ENCODE measurements at regions not wholly inside any gene's neighbourhood (a gene's known extent, or its start where the extent isn't known, plus 50 kb on each side); places are given as distances from the start of the nearest gene placed in this dataset.
"Not testable (repeated sequence)": the region's sequence is repeated elsewhere in the genome, so short reads cannot be mapped to it uniquely, and the experiment has no call there.

GRCh38 chr4:83195269-83195668 lies 80.7 kb upstream of the PLAC8 start:
- peaks cover 3% of the 10 kb centered on the region for H3K4me1 Mint-ChIP-seq (ENCODE audit: low read depth)
- no peak for DNase-seq (ENCODE audit: low spot score, unreplicated experiment)
- no peaks in the 10 kb centered on the region for H3K36me3 Mint-ChIP-seq (ENCODE audit: insufficient read depth)
- no peaks in the 10 kb centered on the region for H3K9me3 Mint-ChIP-seq (ENCODE audit: low read depth)
- no peaks in the 10 kb centered on the region for H3K27me3 Mint-ChIP-seq
- no peak overlapping the region for H3K27ac Mint-ChIP-seq
- H3K4me3 Mint-ChIP-seq (ENCODE audit: low read depth): no peak overlapping the region
- no peak for TF ChIP-seq CTCF (IDR thresholded peaks at IDR 0.05; ENCODE audit: unreplicated experiment)

DNA sequence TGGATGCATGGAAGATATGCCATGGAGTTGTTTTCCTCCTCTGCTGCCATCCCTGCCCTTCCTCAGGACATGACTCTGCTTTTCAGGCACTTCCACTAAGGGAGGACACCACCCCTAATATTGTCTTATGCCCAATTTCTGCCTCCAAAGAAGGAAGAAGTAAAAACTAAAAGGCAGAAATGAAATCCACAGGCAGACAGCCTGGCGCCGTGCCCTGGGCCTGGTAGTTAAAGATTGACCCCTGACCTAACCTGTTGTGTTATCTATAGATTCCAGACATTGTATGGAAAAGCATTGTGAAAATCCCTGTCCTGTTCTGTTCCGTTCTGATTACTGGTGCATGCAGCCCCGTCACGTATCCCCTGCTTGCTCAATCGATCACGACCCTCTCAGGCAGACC lies 80.1 kb upstream of the PLAC8 start:
- H3K27ac Mint-ChIP-seq; DNase-seq (ENCODE audit: low spot score, unreplicated experiment); H3K9me3 Mint-ChIP-seq (ENCODE audit: low read depth); H3K4me3 Mint-ChIP-seq (ENCODE audit: low read depth); H3K27me3 Mint-ChIP-seq; H3K4me1 Mint-ChIP-seq (ENCODE audit: low read depth); H3K36me3 Mint-ChIP-seq (ENCODE audit: insufficient read depth): not testable (repeated sequence)

- H3K27ac Mint-ChIP-seq: no peak overlapping the region
- peaks cover 6% of the 10 kb centered on the region for H3K4me1 Mint-ChIP-seq (ENCODE audit: low read depth)
- H3K36me3 Mint-ChIP-seq (ENCODE audit: insufficient read depth): no peaks in the 10 kb centered on the region
- no peaks in the 10 kb centered on the region for H3K27me3 Mint-ChIP-seq
- DNase-seq (ENCODE audit: low spot score, unreplicated experiment): no peak
- H3K4me3 Mint-ChIP-seq (ENCODE audit: low read depth): no peak overlapping the region
- H3K9me3 Mint-ChIP-seq (ENCODE audit: low read depth): no peaks in the 10 kb centered on the region
- no peak for TF ChIP-seq CTCF (IDR thresholded peaks at IDR 0.05; ENCODE audit: unreplicated experiment)
Measured at GRCh38 chr4:83192634-83193033, 78.1 kb upstream of the PLAC8 start.

DNA sequence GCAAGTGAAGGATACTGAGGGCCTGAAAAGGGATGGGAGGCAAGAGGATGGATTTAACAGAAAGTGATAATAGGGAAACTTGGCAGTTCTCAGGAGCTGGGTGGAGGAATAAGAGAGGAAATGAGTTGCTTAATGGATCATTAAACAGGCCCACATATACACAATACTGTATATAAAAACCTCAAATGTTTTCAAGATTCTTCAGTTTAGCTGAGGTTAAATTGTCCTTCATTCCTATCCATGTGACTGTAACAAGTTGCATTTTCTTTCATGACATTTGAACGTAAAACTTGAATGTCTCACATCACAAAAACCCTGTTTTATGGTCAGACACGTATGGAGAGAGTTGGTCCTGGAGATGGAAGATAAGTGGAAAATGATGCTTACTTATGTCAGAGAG lies 76.5 kb upstream of the PLAC8 start:
- TF ChIP-seq CTCF (IDR thresholded peaks at IDR 0.05; ENCODE audit: unreplicated experiment): no peak
- no peak for DNase-seq (ENCODE audit: low spot score, unreplicated experiment)
- H3K27ac Mint-ChIP-seq: no peak overlapping the region
- H3K4me3 Mint-ChIP-seq (ENCODE audit: low read depth): no peak overlapping the region
- peaks cover 6% of the 10 kb centered on the region for H3K4me1 Mint-ChIP-seq (ENCODE audit: low read depth)
- no peaks in the 10 kb centered on the region for H3K27me3 Mint-ChIP-seq
- no peaks in the 10 kb centered on the region for H3K9me3 Mint-ChIP-seq (ENCODE audit: low read depth)
- no peaks in the 10 kb centered on the region for H3K36me3 Mint-ChIP-seq (ENCODE audit: insufficient read depth)

GRCh38 chr4:83189631-83190136 lies 75.2 kb upstream of the PLAC8 start:
- no peaks in the 10 kb centered on the region for H3K9me3 Mint-ChIP-seq (ENCODE audit: low read depth)
- no peak for TF ChIP-seq CTCF (IDR thresholded peaks at IDR 0.05; ENCODE audit: unreplicated experiment)
- no peak overlapping the region for H3K27ac Mint-ChIP-seq
- no peaks in the 10 kb centered on the region for H3K36me3 Mint-ChIP-seq (ENCODE audit: insufficient read depth)
- no peaks in the 10 kb centered on the region for H3K27me3 Mint-ChIP-seq
- H3K4me3 Mint-ChIP-seq (ENCODE audit: low read depth): no peak overlapping the region
- no peak for DNase-seq (ENCODE audit: low spot score, unreplicated experiment)
- peaks cover 5% of the 10 kb centered on the region for H3K4me1 Mint-ChIP-seq (ENCODE audit: low read depth)

DNA sequence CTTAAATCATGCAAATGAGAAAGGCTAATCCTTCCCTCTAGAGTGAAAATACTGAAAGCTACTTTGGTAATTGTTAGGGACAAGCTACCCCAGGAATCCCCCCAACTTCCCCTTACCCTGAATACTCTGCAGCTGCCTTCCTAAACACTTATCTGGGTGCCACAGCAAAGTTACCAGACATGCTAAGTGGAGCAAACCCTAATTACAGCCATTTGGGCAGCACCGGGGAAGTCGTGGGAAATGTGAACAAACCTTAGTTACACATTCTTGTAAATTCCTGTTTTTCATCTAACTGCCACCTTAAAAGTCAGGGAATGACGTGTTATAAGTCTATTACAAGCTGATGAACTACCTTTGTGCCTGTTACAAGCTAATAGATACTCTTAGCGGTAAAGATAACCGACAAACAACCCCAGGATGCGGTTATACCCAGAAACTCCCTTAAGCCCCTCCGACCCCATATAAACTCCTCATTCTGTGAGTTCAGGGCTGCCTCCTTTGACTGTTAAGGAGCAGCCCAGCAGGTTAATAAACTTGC lies 66.0 kb upstream of the PLAC8 start:
- Mint-ChIP-seq H3K9me3 (ENCODE audit: low read depth) (peaks cover 3% of the 10 kb centered on the region), H3K4me3 (ENCODE audit: low read depth) (no peak overlapping the region), H3K4me1 (ENCODE audit: low read depth) (no peaks in the 10 kb centered on the region), H3K27me3 (no peaks in the 10 kb centered on the region), H3K27ac (no peak overlapping the region), H3K36me3 (ENCODE audit: insufficient read depth) (no peaks in the 10 kb centered on the region)
- no peak for DNase-seq (ENCODE audit: low spot score, unreplicated experiment)
- no peak for TF ChIP-seq CTCF (IDR thresholded peaks at IDR 0.05; ENCODE audit: unreplicated experiment)
